Aorta (tissue), 5 donors: ENCODE measurements at regions not wholly inside any gene's neighbourhood (a gene's known extent, or its start where the extent isn't known, plus 50 kb on each side); places are given as distances from the start of the nearest gene placed in this dataset.

ENCODE experiments used
- ATAC-seq: fragments of 200-7000 bp; cut with Tn5 transposase; one replicate; pipeline ENCODE4 v1.9.1; 2022; ENCODE audit warnings: moderate library complexity; ENCODE audit not compliant: low FRiP score
- DNase-seq, 2 donors: peaks; one replicate each; pipeline ENCODE4 v3.0.0-alpha.2; 2020
- H3K27ac ChIP-seq, 2 donors: one replicate each; pipeline ENCODE4 v1.5.1; 2013; ENCODE audit warnings: low read length in 2 of 2, mild to moderate bottlenecking in 2 of 2, moderate library complexity in 2 of 2, control low read depth in 1 of 2, inconsistent platforms in 1 of 2, low read depth in 1 of 2
- H3K27me3 ChIP-seq, 2 donors: one replicate each; pipeline ENCODE4 v1.6.1; 2013; ENCODE audit warnings: control low read depth in 1 of 2, low read length in 1 of 2, mild to moderate bottlenecking in 1 of 2, moderate library complexity in 1 of 2; ENCODE audit not compliant: insufficient read depth in 2 of 2, control insufficient read depth in 1 of 2
- H3K36me3 ChIP-seq, 2 donors: one replicate each; pipeline ENCODE4 v1.6.1; 2013; ENCODE audit warnings: control low read depth in 1 of 2, low read length in 1 of 2, mild to moderate bottlenecking in 1 of 2; ENCODE audit not compliant: insufficient read depth in 2 of 2, control insufficient read depth in 1 of 2
- H3K4me1 ChIP-seq, 2 donors: one replicate each; pipeline ENCODE4 v1.6.1; 2013; ENCODE audit warnings: low read length in 2 of 2, control low read depth in 1 of 2, mild to moderate bottlenecking in 1 of 2, moderate library complexity in 1 of 2; ENCODE audit not compliant: insufficient read depth in 2 of 2, control insufficient read depth in 1 of 2
- H3K4me3 ChIP-seq, 2 donors: one replicate each; pipeline ENCODE4 v1.5.1; 2013; ENCODE audit warnings: low read length in 2 of 2, control low read depth in 1 of 2, mild to moderate bottlenecking in 1 of 2
- H3K9me3 ChIP-seq: one replicate; pipeline ENCODE4 v1.6.1; 2013; ENCODE audit warnings: mild to moderate bottlenecking, low read length; ENCODE audit not compliant: control insufficient read depth
- WGBS, 2 donors: extraction: QIAGEN DNeasy Blood & Tissue Kit; methylation state at CpG; one replicate each; pipeline ENCODE4 v1.1.7; 2013; 5-methylcytosine and 5-hydroxymethylcytosine counted together
- intact Hi-C, 2 donors: fragments of 100-400 bp; cut with DNase I; formaldehyde crosslinking; loops; one replicate each; pipeline versions ENCODE4 v1.14.2 to v1.15.0; 2022
- donor health status: healthy with polysubstance abuse.
- donor health status: Bipolar disorder and iron deficiency.
- donor health status: DM: no; HTN: no; CAD: no.
- donor health status: DM: no; HTN: no; CAD: no.
- donor health status: DM: yes; HTN: yes; CAD: no.

DNA sequence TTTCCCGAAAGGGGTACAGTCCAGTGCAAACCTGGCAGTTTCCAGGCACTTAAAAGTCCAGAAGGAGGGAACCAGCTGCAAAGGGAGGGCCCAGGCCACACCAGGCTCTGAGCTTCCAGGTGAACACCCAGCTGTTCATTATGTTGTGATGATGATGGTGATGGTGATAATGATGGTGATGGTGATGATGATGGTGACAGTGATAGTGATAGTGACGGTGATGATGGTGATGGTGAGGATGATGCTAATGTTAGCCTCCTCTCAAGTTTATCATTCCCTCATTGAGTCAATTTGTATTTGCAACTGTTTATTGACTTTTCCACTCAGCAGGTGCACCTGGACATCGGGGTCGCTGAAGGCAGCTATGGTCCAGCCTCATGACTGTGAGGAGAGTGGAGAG lies 199.4 kb upstream of the ID2 start:
- Histone ChIP-seq H3K27me3 (no peaks in the 10 kb centered on the region), H3K9me3 (no peaks in the 10 kb centered on the region), H3K36me3 (no peaks in the 10 kb centered on the region), H3K4me1 (no peaks in the 10 kb centered on the region), H3K4me3 (no peak overlapping the region), H3K27ac (no peak overlapping the region)
- ATAC-seq (no peak), DNase-seq (no peak)
- intact Hi-C loops, result no loop called here
- WGBS, 2 donors, result 95 to 99% methylated on average over 4 of the region's 4 CpGs

GRCh38 chr2:8484502-8485283 lies 197.2 kb upstream of the ID2 start:
- H3K4me3 ChIP-seq, result no peak overlapping the region
- H3K9me3 ChIP-seq, result no peaks in the 10 kb centered on the region
- DNase-seq (no peak), ATAC-seq (no peak)
- no peaks in the 10 kb centered on the region for H3K27me3 ChIP-seq
- H3K36me3 ChIP-seq, result no peaks in the 10 kb centered on the region
- H3K27ac ChIP-seq, result no peak overlapping the region
- 93 to 96% methylated on average over 7 of the region's 7 CpGs for WGBS, 2 donors
- H3K4me1 ChIP-seq, result no peaks in the 10 kb centered on the region
- intact Hi-C loops, result no loop called here

DNA sequence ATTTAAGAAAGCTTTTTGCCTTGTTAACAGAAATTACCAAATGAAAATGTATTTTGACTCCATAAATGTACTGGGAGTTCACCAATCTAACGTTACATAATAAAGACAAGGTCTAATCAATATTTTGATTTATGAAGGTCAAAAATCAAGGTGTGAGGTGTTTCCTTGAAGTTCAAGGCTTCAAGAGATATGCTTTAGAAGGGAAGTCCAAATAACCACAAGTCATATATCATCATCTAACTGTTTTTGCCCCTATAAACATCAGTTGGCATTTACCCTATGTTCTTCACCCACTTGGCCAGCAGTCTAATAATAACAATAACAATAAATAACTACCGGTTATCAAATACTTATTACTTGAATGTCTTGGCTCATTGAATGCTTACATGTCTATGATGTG lies 196.1 kb upstream of the ID2 start:
- intact Hi-C loops, result no loop called here
- DNase-seq (no peak), ATAC-seq (no peak)
- Histone ChIP-seq H3K27ac (no peak overlapping the region), H3K36me3 (no peaks in the 10 kb centered on the region), H3K4me3 (no peak overlapping the region), H3K9me3 (no peaks in the 10 kb centered on the region), H3K27me3 (no peaks in the 10 kb centered on the region), H3K4me1 (no peaks in the 10 kb centered on the region)
- 87 to 92% methylated on average over 2 of the region's 2 CpGs for WGBS, 2 donors

DNA sequence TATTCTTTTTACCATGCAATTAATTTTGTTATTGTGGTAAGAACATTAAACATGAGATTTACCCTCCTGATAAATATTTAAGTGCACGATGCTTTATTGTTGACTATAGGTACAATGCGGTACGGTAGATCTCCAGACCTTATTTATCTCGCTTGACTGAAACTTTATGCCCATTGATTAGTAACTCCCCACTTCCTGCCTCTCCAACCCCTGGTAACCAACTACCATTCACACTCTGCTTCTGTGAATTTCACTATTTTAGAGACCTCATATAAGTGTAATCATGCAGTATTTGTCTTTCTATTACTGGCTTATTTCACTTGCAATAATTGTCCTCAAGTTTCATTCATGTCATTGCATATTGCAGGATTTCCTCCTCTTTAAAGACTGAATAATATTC lies 195.7 kb upstream of the ID2 start:
- ATAC-seq, result no peak
- DNase-seq, result no peak
- 97 to 98% methylated on average over 4 of the region's 4 CpGs for whole genome bisulfite sequencing, 2 donors
- no peak overlapping the region for H3K27ac ChIP-seq
- no peak overlapping the region for H3K4me3 ChIP-seq
- H3K4me1 ChIP-seq, result no peaks in the 10 kb centered on the region
- no peaks in the 10 kb centered on the region for H3K9me3 ChIP-seq
- H3K27me3 ChIP-seq, result no peaks in the 10 kb centered on the region
- intact Hi-C loops, result no loop called here
- H3K36me3 ChIP-seq, result no peaks in the 10 kb centered on the region

GRCh38 chr2:8487461-8487932 lies 194.4 kb upstream of the ID2 start:
- Histone ChIP-seq H3K36me3 (no peaks in the 10 kb centered on the region), H3K27ac (no peak overlapping the region), H3K9me3 (no peaks in the 10 kb centered on the region), H3K4me3 (no peak overlapping the region), H3K4me1 (no peaks in the 10 kb centered on the region), H3K27me3 (no peaks in the 10 kb centered on the region)
- WGBS, 2 donors, result 60 to 61% methylated on average over 16 of the region's 16 CpGs
- DNase-seq (peak in 1 of 2 donors; percentile 68), ATAC-seq (no peak)
- intact Hi-C loops, result no loop called here

- intact Hi-C loops, result no loop called here
- Histone ChIP-seq H3K36me3 (no peaks in the 10 kb centered on the region), H3K27me3 (no peaks in the 10 kb centered on the region), H3K4me1 (no peaks in the 10 kb centered on the region), H3K9me3 (no peaks in the 10 kb centered on the region), H3K4me3 (no peak overlapping the region), H3K27ac (no peak overlapping the region)
- no peak for ATAC-seq
- WGBS, 2 donors, result 92% methylated on average over 23 of the region's 23 CpGs
- DNase-seq, result no peak
Measured at GRCh38 chr2:8488001-8488738, 193.7 kb upstream of the ID2 start.

DNA sequence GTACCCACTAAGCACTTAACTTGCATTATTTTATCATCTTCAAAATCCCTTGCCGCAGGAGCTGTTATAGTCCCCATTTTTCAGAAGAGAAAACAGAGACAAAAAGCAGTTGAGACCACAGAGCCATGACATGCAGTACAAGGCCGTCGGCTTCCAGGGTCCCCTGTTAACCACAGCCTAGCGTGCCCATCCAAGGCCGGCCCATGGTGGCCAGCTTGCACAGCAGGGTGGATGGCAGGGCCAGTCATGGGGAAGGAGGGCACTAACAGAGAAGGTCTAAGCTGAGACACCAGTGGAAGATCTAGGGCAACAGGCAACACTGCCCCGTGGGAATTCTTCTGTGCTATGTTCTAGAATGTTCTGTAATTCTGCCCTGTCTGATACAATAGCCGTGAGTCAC lies 192.6 kb upstream of the ID2 start:
- H3K4me1 ChIP-seq, result no peaks in the 10 kb centered on the region

GRCh38 chr2:8489751-8490150 lies 192.1 kb upstream of the ID2 start:
- 97 to 98% methylated on average over 8 of the region's 8 CpGs for WGBS, 2 donors
- no peak overlapping the region for H3K27ac ChIP-seq
- no peaks in the 10 kb centered on the region for H3K27me3 ChIP-seq
- no peak overlapping the region for H3K4me3 ChIP-seq
- no peak for ATAC-seq
- intact Hi-C loops, result no loop called here
- no peak for DNase-seq
- H3K4me1 ChIP-seq, result no peaks in the 10 kb centered on the region
- H3K36me3 ChIP-seq, result no peaks in the 10 kb centered on the region
- no peaks in the 10 kb centered on the region for H3K9me3 ChIP-seq

More for the DNA sequence above, 192.6 kb upstream of the ID2 start:
- Histone ChIP-seq H3K27ac (no peak overlapping the region), H3K27me3 (no peaks in the 10 kb centered on the region), H3K4me3 (no peak overlapping the region), H3K9me3 (no peaks in the 10 kb centered on the region), H3K36me3 (no peaks in the 10 kb centered on the region)
- intact Hi-C loops, result no loop called here
- DNase-seq (no peak), ATAC-seq (no peak)
- 98% methylated on average over 7 of the region's 7 CpGs for WGBS, 2 donors
